HCT116 (cell line): ENCODE measurements at regions not wholly inside any gene's neighbourhood (a gene's known extent, or its start where the extent isn't known, plus 50 kb on each side); places are given as distances from the start of the nearest gene placed in this dataset.

Experiments
- CBX3 ChIP-seq: IDR thresholded peaks from 2 replicates; pipeline ENCODE4 v1.6.1; 2012; ENCODE audit warnings: low read depth
- CTCF ChIP-seq, 3 experiments: fragments of 200-600 bp in 1 of 3; sonication (generic) in 1 of 3; IDR thresholded peaks in 2 of 3; conservative IDR thresholded peaks in 1 of 3; 2 replicates each; pipeline ENCODE4 v1.5.1; 2012 to 2017; ENCODE audit warnings: low read depth in 2 of 3, low read length in 2 of 3, antibody characterized with exemption in 1 of 3, borderline replicate concordance in 1 of 3, control low read depth in 1 of 3, mild to moderate bottlenecking in 1 of 3, mixed read lengths in 1 of 3, mixed run types in 1 of 3, moderate library complexity in 1 of 3; ENCODE audit not compliant: insufficient read depth in 1 of 3
- EZH2 ChIP-seq: fragments of 200-600 bp; sonication (generic); IDR thresholded peaks from 2 replicates; pipeline ENCODE4 v1.6.1; 2017; ENCODE audit warnings: antibody characterized with exemption, mixed run types
- JUND ChIP-seq: IDR thresholded peaks from 2 replicates; pipeline ENCODE4 v1.6.1; 2012
- POLR2A ChIP-seq: IDR thresholded peaks from 2 replicates; pipeline ENCODE4 v1.7.0; 2011; ENCODE audit warnings: borderline replicate concordance; ENCODE audit not compliant: insufficient read depth, insufficient read length; ENCODE audit errors: extremely low read depth
- POLR2AphosphoS5 ChIP-seq: IDR thresholded peaks from 2 replicates; pipeline ENCODE4 v1.6.1; 2011; ENCODE audit warnings: mild to moderate bottlenecking, low read depth, low read length, moderate library complexity
- RAD21 ChIP-seq: IDR thresholded peaks from 2 replicates; pipeline ENCODE4 v1.6.1; 2012; ENCODE audit warnings: low read depth, mild to moderate bottlenecking
- REST ChIP-seq: IDR thresholded peaks from 2 replicates; pipeline ENCODE4 v1.6.1; 2012; ENCODE audit warnings: low read depth
- SP1 ChIP-seq: IDR thresholded peaks from 2 replicates; pipeline ENCODE4 v1.6.1; 2012; ENCODE audit warnings: low read depth

- no peak for TF ChIP-seq CTCF (IDR thresholded peaks at IDR 0.05 in 2 of 3, conservative IDR thresholded peaks at IDR 0.05 in 1 of 3; ENCODE audit: borderline replicate concordance in 1 of 3, insufficient read depth in 1 of 3, low read depth in 2 of 3, low read length in 2 of 3)
- TF ChIP-seq EZH2: no peak
- TF ChIP-seq SP1: no peak
- TF ChIP-seq POLR2AphosphoS5: no peak
- TF ChIP-seq POLR2A: no peak
- no peak for TF ChIP-seq CBX3
- no peak for TF ChIP-seq JUND
- TF ChIP-seq REST: no peak
- no peak for TF ChIP-seq RAD21
Observed at GRCh38 chr14:28690029-28690692, 76.4 kb upstream of the FOXG1 start.
